HG03060 (cell line): ENCODE measurements at regions not wholly inside any gene's neighbourhood (a gene's known extent, or its start where the extent isn't known, plus 50 kb on each side); places are given as distances from the start of the nearest gene placed in this dataset.
"Not testable (repeated sequence)": the region's sequence is repeated elsewhere in the genome, so short reads cannot be mapped to it uniquely, and the experiment has no call there.

Source experiments
- ATAC-seq: cut with Tn5 transposase; IDR thresholded peaks from one replicate; pipeline ENCODE4 v1.9.1; 2021; ENCODE audit warnings: low read depth, moderate number of reproducible peaks; ENCODE audit not compliant: unreplicated experiment

GRCh38 chr6:85287158-85287557 lies 162.7 kb upstream of the NT5E start:
- no peak for ATAC-seq

GRCh38 chr6:85286507-85286906 lies 163.4 kb upstream of the NT5E start:
- not testable (repeated sequence) for ATAC-seq

DNA sequence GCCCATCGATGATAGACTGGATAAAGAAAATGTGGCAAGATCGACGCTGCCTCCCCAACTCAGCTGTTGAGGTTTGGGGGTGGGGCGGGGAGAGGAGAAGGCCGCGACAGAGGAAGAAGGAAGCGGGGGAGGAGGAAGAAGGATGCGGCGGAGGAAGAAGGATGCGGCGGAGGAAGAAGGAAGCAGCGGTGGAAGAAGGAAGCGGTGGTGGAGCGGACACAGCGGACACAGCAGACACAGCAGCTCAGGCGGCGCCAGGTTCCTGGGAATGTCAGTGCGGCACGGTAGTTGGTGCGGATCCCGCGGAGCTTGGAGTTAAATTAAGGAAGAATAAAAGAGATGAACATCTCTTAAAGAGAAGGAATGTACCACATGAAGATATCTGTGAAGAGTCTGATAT lies 163.9 kb upstream of the NT5E start:
- no peak for ATAC-seq

DNA sequence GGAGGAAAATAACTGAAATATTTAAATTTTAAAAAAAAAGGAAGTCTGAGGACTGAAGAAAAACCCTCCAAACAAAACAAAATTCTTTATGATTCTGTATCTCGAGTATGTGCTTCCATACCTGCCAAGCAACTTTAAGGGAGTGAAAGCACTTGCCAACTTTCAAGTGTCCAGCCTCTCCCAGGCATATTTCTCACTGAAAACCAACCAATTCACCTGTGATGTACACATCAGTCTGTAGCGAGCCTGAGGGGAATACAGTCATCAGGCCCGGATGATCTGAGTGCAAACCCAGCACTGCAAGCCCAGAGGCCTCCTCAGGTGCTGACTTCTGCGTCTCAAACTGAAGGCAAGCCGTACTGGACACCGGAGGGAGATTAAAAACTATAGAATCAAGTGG lies 164.8 kb upstream of the NT5E start:
- no peak for ATAC-seq

DNA sequence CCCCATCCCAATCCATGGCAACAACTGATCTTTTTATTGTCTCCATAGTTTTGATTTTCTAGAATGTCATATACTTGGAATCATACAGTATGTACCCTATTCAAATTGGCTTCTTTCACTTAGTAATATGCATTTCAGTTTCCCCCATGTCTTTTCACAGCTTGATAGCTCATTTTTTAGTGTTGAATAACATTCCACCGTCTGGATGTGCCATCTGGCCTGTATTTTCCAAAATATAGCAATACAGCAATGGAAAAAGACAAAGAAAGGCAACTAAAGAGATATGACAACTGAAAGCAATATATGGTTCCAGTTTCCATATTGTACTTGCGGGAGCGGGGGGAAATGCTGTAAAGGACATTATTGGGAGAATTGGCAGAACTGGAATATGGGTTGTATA lies 166.4 kb upstream of the NT5E start:
- no peak for ATAC-seq

- no peak for ATAC-seq
Measured at GRCh38 chr6:85278466-85279035, 171.3 kb upstream of the NT5E start.

DNA sequence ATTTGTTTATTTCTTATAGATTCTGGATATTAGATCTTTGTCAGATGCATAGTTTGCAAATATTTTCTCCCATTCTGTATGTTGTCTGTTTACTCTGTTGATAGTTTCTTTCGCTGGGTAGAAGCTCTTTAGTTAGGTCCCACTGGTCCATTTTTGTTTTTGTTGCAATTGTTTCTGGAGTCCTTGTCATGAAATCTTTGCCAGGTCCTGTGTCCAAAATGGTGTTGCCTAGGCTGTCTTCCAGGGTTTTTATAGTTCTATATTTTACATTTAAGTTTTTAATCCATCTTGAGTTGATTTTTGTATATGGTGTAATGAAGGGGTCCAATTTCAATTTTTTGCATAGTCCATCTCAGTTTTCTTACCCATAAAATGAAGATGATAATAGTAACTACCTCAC lies 173.9 kb upstream of the NT5E start:
- ATAC-seq: not testable (repeated sequence)

GRCh38 chr6:85275338-85275985 lies 174.4 kb upstream of the NT5E start:
- ATAC-seq: no peak

DNA sequence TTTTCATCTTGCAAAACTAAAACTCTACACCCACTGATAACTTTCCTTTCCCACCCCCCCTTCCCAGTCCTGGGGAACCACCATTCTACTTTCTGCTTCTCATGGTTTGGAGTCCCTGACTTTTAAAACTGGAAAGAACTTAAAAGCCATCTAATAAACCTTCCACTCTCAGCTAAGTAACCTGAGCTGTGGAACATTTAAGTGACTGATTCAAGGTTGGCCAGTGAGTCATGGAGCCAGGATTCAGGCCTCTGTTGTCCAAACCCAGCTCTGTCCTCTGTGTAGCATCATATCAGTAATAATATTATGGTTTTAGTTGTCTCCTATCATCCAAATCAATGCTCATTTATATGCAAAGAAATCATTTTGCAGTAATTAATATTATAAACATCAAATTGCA lies 176.0 kb upstream of the NT5E start:
- ATAC-seq: no peak

GRCh38 chr6:85273046-85273445 lies 176.8 kb upstream of the NT5E start:
- no peak for ATAC-seq

DNA sequence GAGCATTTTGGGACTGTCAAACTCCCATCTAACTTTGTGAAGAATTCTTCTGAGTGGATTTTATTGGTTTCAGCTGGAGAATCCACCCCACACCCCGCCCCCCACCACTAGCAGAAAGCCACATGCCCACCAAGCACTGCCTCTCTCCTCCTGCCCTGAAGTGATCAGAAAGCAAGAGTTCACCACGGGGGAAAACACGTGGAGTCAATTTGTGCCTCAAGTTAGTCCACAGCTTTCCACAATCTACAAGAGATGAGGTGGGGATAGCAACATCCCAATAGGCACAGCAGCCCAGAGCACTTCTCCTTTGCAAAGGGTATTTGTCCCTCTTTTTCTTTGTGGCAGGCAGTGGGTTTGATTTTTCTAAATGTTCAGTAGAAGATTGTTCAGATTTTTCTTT lies 177.3 kb upstream of the NT5E start:
- ATAC-seq: no peak

DNA sequence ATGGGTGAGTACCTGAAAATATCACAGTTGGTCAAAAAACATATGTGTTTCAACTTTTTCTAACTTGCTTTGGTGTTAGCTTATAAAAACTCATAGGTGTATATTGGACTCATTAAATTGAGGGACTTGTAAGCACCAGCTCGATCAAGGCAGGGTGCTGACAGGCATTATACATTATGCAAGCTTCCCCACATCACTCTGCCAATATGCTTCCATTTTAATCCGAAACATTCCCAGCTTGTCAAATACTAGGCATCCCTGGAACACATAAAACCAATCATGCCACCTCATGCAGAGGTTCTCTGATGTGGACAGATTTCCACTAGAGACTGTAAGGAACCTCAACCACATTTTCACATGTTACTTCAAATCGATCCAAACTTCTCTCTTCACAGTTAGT lies 187.3 kb upstream of the NT5E start:
- no peak for ATAC-seq

GRCh38 chr6:85261271-85261670 lies 188.6 kb upstream of the NT5E start:
- no peak for ATAC-seq

GRCh38 chr6:85255661-85256060 lies 194.2 kb upstream of the NT5E start:
- no peak for ATAC-seq

DNA sequence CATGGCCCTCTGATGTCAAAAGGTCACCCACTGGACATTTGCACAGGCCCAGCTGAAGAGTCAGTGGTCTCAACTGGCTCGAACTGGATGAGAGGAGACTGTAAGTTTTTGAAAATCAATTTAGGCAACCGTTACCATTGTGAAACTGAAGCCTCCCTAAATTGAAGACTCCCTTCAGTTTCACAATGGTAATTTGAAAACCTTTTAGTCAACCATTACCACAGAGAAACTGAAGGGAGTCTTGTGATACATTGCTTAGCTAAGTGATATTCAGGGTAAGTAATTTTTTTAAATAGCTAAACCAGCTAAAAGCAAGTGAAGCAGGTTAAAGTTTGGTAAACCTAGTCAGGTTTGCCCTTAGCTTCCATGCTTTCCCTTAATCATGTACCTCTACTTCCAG lies 197.3 kb upstream of the NT5E start:
- ATAC-seq: no peak

GRCh38 chr6:85252085-85252484 lies 197.8 kb upstream of the NT5E start:
- no peak for ATAC-seq

DNA sequence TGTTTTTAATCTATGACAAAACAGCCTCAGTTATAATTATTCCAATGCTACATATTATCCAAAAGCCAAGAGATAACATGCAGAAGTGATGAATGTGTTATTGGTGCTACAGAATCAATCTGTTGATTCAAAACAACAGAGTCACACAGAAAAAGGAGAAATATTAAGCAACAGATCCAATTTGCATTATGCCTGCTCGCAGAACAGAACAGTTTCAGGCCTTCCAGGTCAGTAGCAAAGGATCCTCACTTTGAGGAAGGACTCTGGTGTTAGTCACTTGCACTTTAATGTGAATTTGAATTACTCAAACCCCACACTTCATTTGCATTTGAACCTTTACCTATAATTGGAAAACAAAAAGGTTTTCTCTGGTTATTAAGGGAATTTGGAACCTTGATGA lies 198.6 kb upstream of the NT5E start:
- no peak for ATAC-seq

GRCh38 chr6:85250586-85251220 lies 199.2 kb upstream of the NT5E start:
- no peak for ATAC-seq

DNA sequence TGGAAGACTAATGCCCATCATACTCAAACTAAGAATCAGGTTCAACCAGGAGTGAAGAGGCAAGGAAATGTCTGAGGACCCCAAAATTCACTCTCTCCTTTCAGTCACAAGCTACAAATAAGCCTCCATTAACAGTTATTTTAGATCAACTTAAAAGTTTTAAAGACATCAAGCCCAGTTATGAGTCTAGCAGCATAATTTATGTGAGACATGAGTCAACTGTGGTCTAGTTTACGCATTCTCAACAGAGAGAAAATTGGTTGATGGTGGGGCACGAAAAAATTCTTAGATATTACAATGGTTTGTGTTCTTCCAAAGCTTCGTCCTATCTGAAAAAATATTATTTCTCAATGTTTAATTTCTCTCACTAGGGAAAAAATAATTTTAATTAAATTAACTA lies 204.9 kb upstream of the NT5E start:
- ATAC-seq: no peak

DNA sequence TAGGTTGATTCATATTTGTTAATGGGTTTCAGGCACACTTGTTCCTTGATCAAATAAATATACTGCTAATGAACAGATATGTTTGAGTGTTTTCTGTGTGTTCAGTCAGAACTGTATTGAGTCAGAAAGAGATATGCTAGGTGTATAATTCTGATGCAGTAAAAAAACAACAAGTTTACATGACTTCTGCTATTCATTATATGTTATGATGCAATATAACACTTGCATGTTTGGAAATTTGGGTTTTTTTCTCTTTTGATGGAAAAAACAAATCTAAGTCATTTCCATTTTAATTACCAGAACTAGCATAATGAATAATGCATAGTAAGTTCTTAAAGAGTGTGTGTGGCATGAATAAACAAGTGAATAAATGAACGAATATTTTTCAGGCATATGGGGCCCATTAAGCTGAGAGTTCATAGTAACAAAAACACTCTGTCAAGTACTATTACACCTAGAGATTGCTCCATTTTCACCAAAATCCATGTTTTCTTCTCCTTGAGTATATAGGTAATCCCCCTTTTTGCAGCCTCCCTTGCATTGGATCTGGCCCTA lies 208.3 kb upstream of the NT5E start:
- no peak for ATAC-seq

DNA sequence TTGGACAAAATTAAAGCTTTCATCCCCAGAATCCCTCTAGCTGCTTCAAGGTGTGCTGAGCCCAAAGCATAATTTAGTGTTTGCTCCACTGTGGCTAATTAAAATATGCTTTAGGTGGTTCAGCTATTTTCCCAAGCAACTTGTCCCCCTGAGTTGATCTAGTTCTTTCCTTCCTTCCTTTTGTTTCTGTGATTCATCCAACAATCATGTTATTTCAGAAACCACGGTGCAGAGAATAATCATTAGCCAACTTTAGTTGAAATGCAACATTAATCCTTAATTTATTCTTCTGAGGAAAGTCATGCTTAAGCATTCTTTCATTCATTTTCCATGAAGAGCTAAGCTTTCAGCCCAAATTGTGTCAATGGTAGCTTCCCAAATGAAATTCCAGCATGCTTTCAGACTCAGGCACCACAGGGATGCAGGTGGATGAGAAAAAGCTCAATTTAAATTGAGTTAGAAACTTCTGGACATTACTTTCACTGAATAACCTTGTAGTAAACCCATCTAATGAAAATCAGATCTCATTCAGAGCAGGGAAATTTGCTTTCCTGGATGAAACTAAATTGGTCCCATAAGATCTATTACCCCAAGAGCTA lies 209.0 kb upstream of the NT5E start:
- no peak for ATAC-seq

DNA sequence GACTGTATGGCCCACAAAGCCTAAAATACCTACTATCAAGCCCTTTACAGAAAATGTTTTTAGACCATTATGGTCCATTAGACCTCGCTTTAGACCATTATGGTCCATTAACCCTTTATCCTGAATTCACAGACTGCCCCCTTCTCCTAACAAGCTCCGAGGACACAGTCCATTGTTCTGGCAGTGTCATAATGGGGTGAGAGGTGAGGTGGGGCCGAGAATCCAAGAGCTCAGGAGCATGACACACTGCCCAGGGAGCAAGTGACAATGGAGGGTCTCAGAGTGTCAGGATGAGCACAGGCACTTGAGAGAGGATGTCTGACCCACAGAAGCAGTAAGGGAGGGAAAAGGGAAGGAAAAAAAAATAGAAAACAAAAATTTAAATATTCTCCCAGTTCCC lies 212.4 kb upstream of the NT5E start:
- ATAC-seq: no peak
